ENCODE measurements at regions not wholly inside any gene's neighbourhood (a gene's known extent, or its start where the extent isn't known, plus 50 kb on each side); places are given as distances from the start of the nearest gene placed in this dataset.
A peak's percentile ranks its signal among the peaks of the same experiment; 100 is the strongest.

- POLR2A ChIA-PET = no interaction called here
- CTCF ChIA-PET = no interaction called here
- no peak overlapping the region for H3K4me3 ChIP-seq
- no peak overlapping the region for H3K4me2 ChIP-seq
- no peaks in the 10 kb centered on the region for H3K4me1 ChIP-seq
- H3K9me3 ChIP-seq = no peaks in the 10 kb centered on the region
- FAIRE-seq (no peak), DNase-seq (ENCODE audit: low read depth in 1 of 2, low spot score in 1 of 2) (no peak), ATAC-seq (0 out of 6 replicates have a peak, but pooled peaks of 1 of the 2 experiments have one; percentile 45)
- TF ChIP-seq BCL3 (IDR thresholded peaks at IDR 0.05) = no peak
- no peak for TF ChIP-seq ATOH8 (CRISPR knock-in tag; IDR thresholded peaks at IDR 0.05; ENCODE audit: low read depth)
- WGBS (ENCODE audit: missing lambda C conversion rate) = 38% methylated on average over 4 of the region's 4 CpGs
- H3K27ac ChIP-seq = no peak overlapping the region
Measured at GRCh38 chr9:120336753-120337090, 243.2 kb downstream of the CDK5RAP2 start.

GRCh38 chr9:120336021-120336752 lies 243.8 kb downstream of the CDK5RAP2 start:
- DNase-seq (ENCODE audit: low read depth in 1 of 2, low spot score in 1 of 2) = no peak
- POLR2A ChIA-PET = no interaction called here
- no peak for FAIRE-seq
- no peak overlapping the region for H3K27ac ChIP-seq
- no peaks in the 10 kb centered on the region for H3K9me3 ChIP-seq
- no peak overlapping the region for H3K4me2 ChIP-seq
- 23% methylated on average over 6 of the region's 6 CpGs for WGBS (ENCODE audit: missing lambda C conversion rate)
- no peaks in the 10 kb centered on the region for H3K4me1 ChIP-seq
- ATAC-seq = 0 out of 6 replicates have a peak, but pooled peaks of 1 of the 2 experiments have one; percentile 37
- CTCF ChIA-PET = no interaction called here
- H3K4me3 ChIP-seq = no peak overlapping the region
- peak; percentile 19 for TF ChIP-seq MAFK (IDR thresholded peaks at IDR 0.05; ENCODE audit: partially characterized antibody)
- TF ChIP-seq FOSB (CRISPR knock-in tag; IDR thresholded peaks at IDR 0.05) = no peak

GRCh38 chr9:120331913-120332312 lies 248.1 kb downstream of the CDK5RAP2 start:
- Histone ChIP-seq H3K4me3 (no peak overlapping the region), H3K27ac (no peak overlapping the region), H3K4me1 (no peaks in the 10 kb centered on the region), H3K4me2 (no peak overlapping the region), H3K9me3 (no peaks in the 10 kb centered on the region)
- FAIRE-seq (no peak), DNase-seq (ENCODE audit: low read depth in 1 of 2, low spot score in 1 of 2) (no peak), ATAC-seq (no peak)
- WGBS (ENCODE audit: missing lambda C conversion rate) = 4% methylated on average over 3 of the region's 3 CpGs
- no peak for TF ChIP-seq ZFP36 (IDR thresholded peaks at IDR 0.05; ENCODE audit: borderline replicate concordance, partially characterized antibody)
- no peak for TF ChIP-seq FOXS1 (CRISPR knock-in tag; IDR thresholded peaks at IDR 0.05)
- no peak for TF ChIP-seq GATA3 (IDR thresholded peaks at IDR 0.05; ENCODE audit: borderline replicate concordance)
- TF ChIP-seq CTCF (IDR thresholded peaks at IDR 0.05) = no peak
- TF ChIP-seq RNF2 (IDR thresholded peaks at IDR 0.05; ENCODE audit: borderline replicate concordance, low read depth) = no peak
- no peak for TF ChIP-seq HDAC2 (IDR thresholded peaks at IDR 0.05)
- TF ChIP-seq MAX (IDR thresholded peaks at IDR 0.05) = no peak
- TF ChIP-seq EP300 (IDR thresholded peaks at IDR 0.05) = no peak
- no peak for TF ChIP-seq JUN (IDR thresholded peaks at IDR 0.05)
- TF ChIP-seq ZNF302 (CRISPR knock-in tag; IDR thresholded peaks at IDR 0.05) = no peak
- no peak for TF ChIP-seq HOXB13 (CRISPR knock-in tag; IDR thresholded peaks at IDR 0.05; ENCODE audit: low read depth)
- POLR2A ChIA-PET = no interaction called here
- CTCF ChIA-PET = interaction anchor here (1.2 to 5.9 kb wide), 2 partner anchors 17 to 145 kb away, joined by 3 to 23 read pairs; no protein-coding TSS in a partner anchor

GRCh38 chr9:120330031-120330430 lies 249.9 kb downstream of the CDK5RAP2 start:
- DNase-seq (ENCODE audit: low read depth in 1 of 2, low spot score in 1 of 2) (no peak), ATAC-seq (no peak), FAIRE-seq (no peak)
- ChIA-PET CTCF (interaction anchor here (1.2 to 5.9 kb wide), 2 partner anchors 8 to 19 kb away, joined by 4 to 23 read pairs; no protein-coding TSS in a partner anchor), POLR2A (no interaction called here)
- H3K4me1 ChIP-seq = no peaks in the 10 kb centered on the region
- H3K27ac ChIP-seq = no peak overlapping the region
- WGBS (ENCODE audit: missing lambda C conversion rate) = 15% methylated on average over 2 of the region's 2 CpGs
- H3K4me2 ChIP-seq = no peak overlapping the region
- H3K9me3 ChIP-seq = no peaks in the 10 kb centered on the region
- TF ChIP-seq PHF8 (IDR thresholded peaks at IDR 0.05; ENCODE audit: borderline replicate concordance, low read depth) (no peak), USF2 (IDR thresholded peaks at IDR 0.05) (no peak), PBX3 (IDR thresholded peaks at IDR 0.05) (no peak), FOSB (CRISPR knock-in tag; IDR thresholded peaks at IDR 0.05) (no peak), CBX8 (IDR thresholded peaks at IDR 0.05) (no peak)
- H3K4me3 ChIP-seq = no peak overlapping the region

Data from A549 (cell line).